ENCODE measurements at regions not wholly inside any gene's neighbourhood (a gene's known extent, or its start where the extent isn't known, plus 50 kb on each side); places are given as distances from the start of the nearest gene placed in this dataset.

DNA sequence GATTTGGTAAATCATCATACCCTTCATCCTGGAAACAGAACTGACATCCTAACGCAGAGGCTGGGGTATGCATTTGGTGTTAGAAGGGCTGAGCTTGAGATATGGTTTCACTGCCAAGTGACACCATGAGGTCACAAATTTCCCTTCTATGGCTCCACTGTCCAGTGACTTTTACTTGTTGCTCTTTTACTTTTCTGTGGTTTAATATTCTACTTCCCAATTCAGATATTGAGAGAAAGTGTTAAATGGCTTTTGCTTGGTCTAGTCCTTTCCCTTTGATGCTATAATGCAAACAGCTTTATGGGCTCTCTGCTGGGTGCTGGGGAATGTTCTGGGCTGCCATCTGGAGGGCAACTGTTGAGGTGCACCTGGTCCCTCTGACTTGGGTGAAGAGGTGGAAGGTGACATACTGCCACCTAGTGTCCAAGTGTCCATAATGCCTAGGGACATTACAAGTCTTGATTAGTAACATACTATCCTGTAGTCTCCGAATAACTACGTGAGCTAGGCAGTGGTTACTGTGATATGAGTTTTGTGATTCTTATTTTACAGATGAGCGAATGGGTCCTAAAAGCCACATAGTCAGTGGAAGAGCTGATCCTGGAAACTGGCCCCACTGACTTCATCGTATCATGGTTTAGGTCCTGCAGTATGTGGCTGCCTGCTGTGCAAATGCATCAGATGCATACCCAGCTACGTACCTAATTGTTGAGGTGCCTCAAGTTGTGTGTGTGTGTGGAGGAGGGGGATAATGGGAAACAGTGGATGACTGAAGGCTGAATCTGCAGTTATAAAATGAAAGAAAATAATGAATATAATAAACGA, 149.1 kb upstream of the RAG2 start (continued):
- TF ChIP-seq, protein P1, sequence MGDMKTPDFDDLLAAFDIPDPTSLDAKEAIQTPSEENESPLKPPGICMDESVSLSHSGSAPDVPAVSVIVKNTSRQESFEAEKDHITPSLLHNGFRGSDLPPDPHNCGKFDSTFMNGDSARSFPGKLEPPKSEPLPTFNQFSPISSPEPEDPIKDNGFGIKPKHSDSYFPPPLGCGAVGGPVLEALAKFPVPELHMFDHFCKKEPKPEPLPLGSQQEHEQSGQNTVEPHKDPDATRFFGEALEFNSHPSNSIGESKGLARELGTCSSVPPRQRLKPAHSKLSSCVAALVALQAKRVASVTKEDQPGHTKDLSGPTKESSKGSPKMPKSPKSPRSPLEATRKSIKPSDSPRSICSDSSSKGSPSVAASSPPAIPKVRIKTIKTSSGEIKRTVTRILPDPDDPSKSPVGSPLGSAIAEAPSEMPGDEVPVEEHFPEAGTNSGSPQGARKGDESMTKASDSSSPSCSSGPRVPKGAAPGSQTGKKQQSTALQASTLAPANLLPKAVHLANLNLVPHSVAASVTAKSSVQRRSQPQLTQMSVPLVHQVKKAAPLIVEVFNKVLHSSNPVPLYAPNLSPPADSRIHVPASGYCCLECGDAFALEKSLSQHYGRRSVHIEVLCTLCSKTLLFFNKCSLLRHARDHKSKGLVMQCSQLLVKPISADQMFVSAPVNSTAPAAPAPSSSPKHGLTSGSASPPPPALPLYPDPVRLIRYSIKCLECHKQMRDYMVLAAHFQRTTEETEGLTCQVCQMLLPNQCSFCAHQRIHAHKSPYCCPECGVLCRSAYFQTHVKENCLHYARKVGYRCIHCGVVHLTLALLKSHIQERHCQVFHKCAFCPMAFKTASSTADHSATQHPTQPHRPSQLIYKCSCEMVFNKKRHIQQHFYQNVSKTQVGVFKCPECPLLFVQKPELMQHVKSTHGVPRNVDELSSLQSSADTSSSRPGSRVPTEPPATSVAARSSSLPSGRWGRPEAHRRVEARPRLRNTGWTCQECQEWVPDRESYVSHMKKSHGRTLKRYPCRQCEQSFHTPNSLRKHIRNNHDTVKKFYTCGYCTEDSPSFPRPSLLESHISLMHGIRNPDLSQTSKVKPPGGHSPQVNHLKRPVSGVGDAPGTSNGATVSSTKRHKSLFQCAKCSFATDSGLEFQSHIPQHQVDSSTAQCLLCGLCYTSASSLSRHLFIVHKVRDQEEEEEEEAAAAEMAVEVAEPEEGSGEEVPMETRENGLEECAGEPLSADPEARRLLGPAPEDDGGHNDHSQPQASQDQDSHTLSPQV (IDR thresholded peaks at IDR 0.05): peak; percentile 86; the same call in 1 of the 2 replicates
- TF ChIP-seq FOXM1 (IDR thresholded peaks at IDR 0.05; ENCODE audit: low read depth, low read length) (0 out of 2 replicates have a peak, but pooled peaks have one; percentile 48), RUNX3 (IDR thresholded peaks at IDR 0.05; ENCODE audit: low read length) (peak; percentile 33), TCF3 (IDR thresholded peaks at IDR 0.05; ENCODE audit: borderline replicate concordance, insufficient read depth, low read depth, low read length) (peak; percentile 46; the same call in 1 of the 2 replicates), IRF4 (IDR thresholded peaks at IDR 0.05; ENCODE audit: low read depth, low read length) (0 out of 2 replicates have a peak, but pooled peaks have one; percentile 54), BHLHE40 (IDR thresholded peaks at IDR 0.05; ENCODE audit: borderline replicate concordance in 1 of 2, low read depth in 2 of 2, low read length in 1 of 2) (peak in 1 of 2 experiments; percentile 53; a peak in 1 of 4 replicates)
- TF ChIP-seq, protein P2, sequence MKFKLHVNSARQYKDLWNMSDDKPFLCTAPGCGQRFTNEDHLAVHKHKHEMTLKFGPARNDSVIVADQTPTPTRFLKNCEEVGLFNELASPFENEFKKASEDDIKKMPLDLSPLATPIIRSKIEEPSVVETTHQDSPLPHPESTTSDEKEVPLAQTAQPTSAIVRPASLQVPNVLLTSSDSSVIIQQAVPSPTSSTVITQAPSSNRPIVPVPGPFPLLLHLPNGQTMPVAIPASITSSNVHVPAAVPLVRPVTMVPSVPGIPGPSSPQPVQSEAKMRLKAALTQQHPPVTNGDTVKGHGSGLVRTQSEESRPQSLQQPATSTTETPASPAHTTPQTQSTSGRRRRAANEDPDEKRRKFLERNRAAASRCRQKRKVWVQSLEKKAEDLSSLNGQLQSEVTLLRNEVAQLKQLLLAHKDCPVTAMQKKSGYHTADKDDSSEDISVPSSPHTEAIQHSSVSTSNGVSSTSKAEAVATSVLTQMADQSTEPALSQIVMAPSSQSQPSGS (IDR thresholded peaks at IDR 0.05; ENCODE audit: low read length): no peak

Data from GM12878 (cell line).